ENCODE measurements at regions not wholly inside any gene's neighbourhood (a gene's known extent, or its start where the extent isn't known, plus 50 kb on each side); places are given as distances from the start of the nearest gene placed in this dataset.

GRCh38 chr2:63662028-63662804 is 73.5 kb downstream of the MDH1 start:
- TF ChIP-seq, protein P1, sequence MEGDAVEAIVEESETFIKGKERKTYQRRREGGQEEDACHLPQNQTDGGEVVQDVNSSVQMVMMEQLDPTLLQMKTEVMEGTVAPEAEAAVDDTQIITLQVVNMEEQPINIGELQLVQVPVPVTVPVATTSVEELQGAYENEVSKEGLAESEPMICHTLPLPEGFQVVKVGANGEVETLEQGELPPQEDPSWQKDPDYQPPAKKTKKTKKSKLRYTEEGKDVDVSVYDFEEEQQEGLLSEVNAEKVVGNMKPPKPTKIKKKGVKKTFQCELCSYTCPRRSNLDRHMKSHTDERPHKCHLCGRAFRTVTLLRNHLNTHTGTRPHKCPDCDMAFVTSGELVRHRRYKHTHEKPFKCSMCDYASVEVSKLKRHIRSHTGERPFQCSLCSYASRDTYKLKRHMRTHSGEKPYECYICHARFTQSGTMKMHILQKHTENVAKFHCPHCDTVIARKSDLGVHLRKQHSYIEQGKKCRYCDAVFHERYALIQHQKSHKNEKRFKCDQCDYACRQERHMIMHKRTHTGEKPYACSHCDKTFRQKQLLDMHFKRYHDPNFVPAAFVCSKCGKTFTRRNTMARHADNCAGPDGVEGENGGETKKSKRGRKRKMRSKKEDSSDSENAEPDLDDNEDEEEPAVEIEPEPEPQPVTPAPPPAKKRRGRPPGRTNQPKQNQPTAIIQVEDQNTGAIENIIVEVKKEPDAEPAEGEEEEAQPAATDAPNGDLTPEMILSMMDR (IDR thresholded peaks at IDR 0.05) = no peak
- TF ChIP-seq MAX (IDR thresholded peaks at IDR 0.05) (no peak), POLR2A (IDR thresholded peaks at IDR 0.05; ENCODE audit: low read length) (no peak), EP300 (IDR thresholded peaks at IDR 0.05) (no peak)
